IMR-90 (cell line): ENCODE measurements at regions not wholly inside any gene's neighbourhood (a gene's known extent, or its start where the extent isn't known, plus 50 kb on each side); places are given as distances from the start of the nearest gene placed in this dataset.

ENCODE experiments used
- ATAC-seq: fragments of 200-7000 bp; cut with Tn5 transposase; 2 replicates; pipeline ENCODE4 v1.9.1; 2020; ENCODE audit warnings: low read depth, mild to moderate bottlenecking, moderate library complexity
- BruUV-seq: library from RNA; stranded (reverse); fragments of 400-500 nt; replicated peaks from 2 replicates; lab custom pipeline; 2021; lab: Mats Ljungman, UMichigan
- CTCF ChIA-PET: fragments of 300-600 bp; formaldehyde crosslinking; extraction: SDS; loops from one replicate; lab custom pipeline; 2021; ENCODE audit warnings: antibody characterized with exemption; lab: Yijun Ruan, JAX
- POLR2A ChIA-PET: fragments of 300-600 bp; sonication (Branson Sonifier 250); formaldehyde crosslinking; loops from one replicate; lab custom pipeline; 2022; ENCODE audit warnings: antibody characterized with exemption; ENCODE audit not compliant: unreplicated experiment; lab: Charles Lee
- DNase-seq: peaks from one replicate; pipeline ENCODE4 v3.0.0; 2013
- H2AFZ ChIP-seq: replicated peaks from 2 replicates; pipeline ENCODE3; 2013; ENCODE audit warnings: low read length, mild to moderate bottlenecking; ENCODE audit not compliant: poor library complexity
- H2AK5ac ChIP-seq: 2 replicates; pipeline ENCODE4 v1.6.1; 2013; ENCODE audit warnings: low read depth, low read length, inconsistent platforms
- H2AK9ac ChIP-seq: replicated peaks from 2 replicates; pipeline ENCODE3; 2013; ENCODE audit warnings: mild to moderate bottlenecking, low read depth, low read length, moderate library complexity; ENCODE audit not compliant: poor library complexity
- H2BK120ac ChIP-seq: 2 replicates; pipeline ENCODE4 v1.6.1; 2013; ENCODE audit warnings: low read depth, low read length, inconsistent platforms
- H2BK15ac ChIP-seq: 3 replicates; pipeline ENCODE4 v1.6.1; 2013; ENCODE audit warnings: low read depth, low read length, inconsistent platforms
- H2BK20ac ChIP-seq: 2 replicates; pipeline ENCODE4 v1.6.1; 2013; ENCODE audit warnings: low read depth, mild to moderate bottlenecking, inconsistent platforms, low read length, moderate library complexity
- H2BK5ac ChIP-seq: 2 replicates; pipeline ENCODE4 v1.6.1; 2013; ENCODE audit warnings: mild to moderate bottlenecking, low read depth, low read length, inconsistent platforms; ENCODE audit not compliant: poor library complexity, severe bottlenecking
- H3K14ac ChIP-seq: replicated peaks from 2 replicates; pipeline ENCODE4 v1.6.1; 2013; ENCODE audit warnings: low read depth, low read length, inconsistent platforms
- H3K18ac ChIP-seq: 2 replicates; pipeline ENCODE4 v1.6.1; 2013; ENCODE audit warnings: low read depth, low read length, control low read depth
- H3K23ac ChIP-seq: 2 replicates; pipeline ENCODE4 v1.6.1; 2013; ENCODE audit warnings: low read depth, low read length, inconsistent platforms
- H3K27ac ChIP-seq: 2 replicates; pipeline ENCODE4 v1.5.1; 2013; ENCODE audit warnings: mild to moderate bottlenecking, control low read depth, low read length; ENCODE audit not compliant: insufficient read depth
- H3K27me3 ChIP-seq: 2 replicates; pipeline ENCODE4 v1.6.1; 2013; ENCODE audit warnings: low read length; ENCODE audit not compliant: control insufficient read depth, insufficient read depth
- H3K36me3 ChIP-seq: 2 replicates; pipeline ENCODE4 v1.6.1; 2013; ENCODE audit warnings: low read length, mixed read lengths; ENCODE audit not compliant: control insufficient read depth, insufficient read depth
- H3K4ac ChIP-seq: 2 replicates; pipeline ENCODE4 v1.6.1; 2013; ENCODE audit warnings: low read depth, low read length, inconsistent platforms
- H3K4me1 ChIP-seq: 2 replicates; pipeline ENCODE4 v1.6.1; 2013; ENCODE audit warnings: low read length, mixed read lengths; ENCODE audit not compliant: control insufficient read depth, insufficient read depth
- H3K4me2 ChIP-seq: 2 replicates; pipeline ENCODE4 v1.6.1; 2013; ENCODE audit warnings: low read depth, mild to moderate bottlenecking, control low read depth, low read length, moderate library complexity
- H3K4me3 ChIP-seq: 2 replicates; pipeline ENCODE4 v1.5.1; 2013; ENCODE audit warnings: low read depth, mild to moderate bottlenecking, control low read depth, low read length, moderate library complexity; ENCODE audit not compliant: insufficient read depth
- H3K56ac ChIP-seq: 2 replicates; pipeline ENCODE4 v1.6.1; 2013; ENCODE audit warnings: low read length, inconsistent platforms; ENCODE audit not compliant: insufficient read depth; ENCODE audit errors: extremely low read depth
- H3K79me1 ChIP-seq, 2 experiments: 2 replicates each; pipeline ENCODE4 v1.6.1; 2013; ENCODE audit warnings: low read length in 2 of 2, inconsistent platforms in 1 of 2, low read depth in 1 of 2
- H3K9ac ChIP-seq: 2 replicates; pipeline ENCODE4 v1.6.1; 2013; ENCODE audit warnings: low read depth, low read length, control low read depth
- H3K9me1 ChIP-seq: 2 replicates; pipeline ENCODE4 v1.6.1; 2013; ENCODE audit warnings: low read length, inconsistent platforms; ENCODE audit not compliant: insufficient read depth
- H3K9me3 ChIP-seq: 2 replicates; pipeline ENCODE4 v1.6.1; 2013; ENCODE audit warnings: low read length; ENCODE audit not compliant: control insufficient read depth, insufficient read depth
- H4K20me1 ChIP-seq: 2 replicates; pipeline ENCODE4 v1.6.1; 2013; ENCODE audit warnings: low read length, inconsistent platforms; ENCODE audit not compliant: insufficient read depth
- H4K5ac ChIP-seq: 2 replicates; pipeline ENCODE4 v1.6.1; 2013; ENCODE audit warnings: mild to moderate bottlenecking, low read depth, low read length, control low read depth
- H4K8ac ChIP-seq, 2 experiments: 2 replicates each; pipeline ENCODE4 v1.6.1; 2013; ENCODE audit warnings: low read depth in 2 of 2, low read length in 2 of 2, control low read depth in 1 of 2, inconsistent platforms in 1 of 2
- H4K91ac ChIP-seq: 2 replicates; pipeline ENCODE4 v1.6.1; 2013; ENCODE audit warnings: low read depth, low read length, inconsistent platforms; ENCODE audit not compliant: insufficient read depth
- CEBPB ChIP-seq: IDR thresholded peaks from 2 replicates; pipeline ENCODE4 v1.6.1; 2012; ENCODE audit warnings: low read depth, low read length, improper control_type of control experiment
- CHD1 ChIP-seq: IDR thresholded peaks from 2 replicates; pipeline ENCODE4 v1.6.1; 2012; ENCODE audit warnings: low read depth, low read length, improper control_type of control experiment
- MAZ ChIP-seq: IDR thresholded peaks from 2 replicates; pipeline ENCODE4 v1.6.1; 2012; ENCODE audit warnings: low read depth, mild to moderate bottlenecking, low read length, improper control_type of control experiment, moderate library complexity, borderline replicate concordance
- NFE2L2 ChIP-seq: fragments of 150-350 bp; IDR thresholded peaks from 2 replicates; pipeline ENCODE4 v1.6.1; 2016; ENCODE audit warnings: low read depth, mild to moderate bottlenecking, low read length
- RCOR1 ChIP-seq: IDR thresholded peaks from 2 replicates; pipeline ENCODE4 v1.6.1; 2012; ENCODE audit warnings: mild to moderate bottlenecking, low read length, improper control_type of control experiment; ENCODE audit not compliant: insufficient replicate concordance
- SMC3 ChIP-seq: fragments of 150-350 bp; IDR thresholded peaks from 2 replicates; pipeline ENCODE4 v1.6.1; 2016; ENCODE audit warnings: low read depth, mild to moderate bottlenecking, antibody characterized with exemption, low read length, moderate library complexity
- USF2 ChIP-seq: fragments of 150-350 bp; IDR thresholded peaks from 2 replicates; pipeline ENCODE4 v1.6.1; 2017; ENCODE audit warnings: mild to moderate bottlenecking, antibody characterized with exemption, low read length, low read depth
- WGBS, 2 experiments: methylation state at CpG; one replicate each; pipeline versions ENCODE4 v1.1.5 to v1.1.7; 2013; ENCODE audit warnings: missing lambda C conversion rate in 2 of 2; ENCODE audit not compliant: insufficient read length in 1 of 2; ENCODE audit errors: extremely low coverage in 2 of 2; 5-methylcytosine and 5-hydroxymethylcytosine counted together
- dilution Hi-C: fragments of 300-500 bp; cut with HindIII; formaldehyde crosslinking; loops from one replicate; pipeline ENCODE4 v1.14.3; 2018; ENCODE audit warnings: low sequenced_read_pairs; ENCODE audit not compliant: unreplicated experiment
- in situ Hi-C: fragments of 300-500 bp; cut with MboI; formaldehyde crosslinking; loops from 3 replicates; pipeline ENCODE4 v1.14.3; 2019; ENCODE audit warnings: low sequenced_read_pairs, inconsistent platforms, mixed read lengths
- intact Hi-C: fragments of 100-400 bp; cut with micrococcal nuclease; formaldehyde crosslinking; loops from 2 replicates; pipeline ENCODE4 v1.10.0; 2022

GRCh38 chr12:126607867-126608266 lies 1542.6 kb downstream of the AACS start:
- no peaks in the 10 kb centered on the region for H3K9me1 ChIP-seq
- no peaks in the 10 kb centered on the region for H3K36me3 ChIP-seq
- intact Hi-C loops = no loop called here
- WGBS, 2 experiments = no CpG with 5 or more reads among the region's 1 CpG
- peaks cover 5% of the 10 kb centered on the region for H3K9me3 ChIP-seq
- H3K23ac ChIP-seq = no peak overlapping the region
- H3K4me3 ChIP-seq = no peak overlapping the region
- no peak overlapping the region for H3K27ac ChIP-seq
- H4K5ac ChIP-seq = no peak overlapping the region
- no peak overlapping the region for H4K8ac ChIP-seq
- dilution Hi-C loops = no loop called here
- H2AFZ ChIP-seq = no peak overlapping the region
- no peak overlapping the region for H3K4me2 ChIP-seq
- in situ Hi-C loops = no loop called here
- POLR2A ChIA-PET = no interaction called here
- no peak for TF ChIP-seq CHD1
- TF ChIP-seq MAZ = no peak
- TF ChIP-seq CEBPB = no peak
- TF ChIP-seq RCOR1 = no peak
- no peak for TF ChIP-seq USF2
- no peak for TF ChIP-seq NFE2L2
- TF ChIP-seq SMC3 = no peak
- H3K18ac ChIP-seq = no peak overlapping the region
- H2AK5ac ChIP-seq = no peak overlapping the region
- no peak overlapping the region for H2BK120ac ChIP-seq
- H4K91ac ChIP-seq = no peak overlapping the region
- H3K79me1 ChIP-seq = no peaks in the 10 kb centered on the region
- no peak for DNase-seq
- no TSS peak for BruUV-seq
- no peaks in the 10 kb centered on the region for H3K27me3 ChIP-seq
- no peak overlapping the region for H3K4ac ChIP-seq
- H3K9ac ChIP-seq = no peak overlapping the region
- no peak overlapping the region for H2BK15ac ChIP-seq
- no peak overlapping the region for H3K56ac ChIP-seq
- no peak overlapping the region for H2AK9ac ChIP-seq
- CTCF ChIA-PET = no interaction called here
- H3K14ac ChIP-seq = no peak overlapping the region
- H3K4me1 ChIP-seq = no peaks in the 10 kb centered on the region
- ATAC-seq = no peak
- no peaks in the 10 kb centered on the region for H4K20me1 ChIP-seq
- no peak overlapping the region for H2BK20ac ChIP-seq
- no peak overlapping the region for H2BK5ac ChIP-seq
